Stimulated activated CD4-positive, alpha-beta T cell treated with anti-CD3 and anti-CD28 coated beads, Interleukin-1b, Interleukin-23, amount 100 ng/mL, for 4 hours (primary cell): ENCODE measurements at regions not wholly inside any gene's neighbourhood (a gene's known extent, or its start where the extent isn't known, plus 50 kb on each side); places are given as distances from the start of the nearest gene placed in this dataset.

ENCODE experiments used
- DNase-seq, 2 donors: peaks; one replicate each; pipeline ENCODE4 v3.0.0-alpha.2; 2020; ENCODE audit warnings: low read depth in 2 of 2

DNA sequence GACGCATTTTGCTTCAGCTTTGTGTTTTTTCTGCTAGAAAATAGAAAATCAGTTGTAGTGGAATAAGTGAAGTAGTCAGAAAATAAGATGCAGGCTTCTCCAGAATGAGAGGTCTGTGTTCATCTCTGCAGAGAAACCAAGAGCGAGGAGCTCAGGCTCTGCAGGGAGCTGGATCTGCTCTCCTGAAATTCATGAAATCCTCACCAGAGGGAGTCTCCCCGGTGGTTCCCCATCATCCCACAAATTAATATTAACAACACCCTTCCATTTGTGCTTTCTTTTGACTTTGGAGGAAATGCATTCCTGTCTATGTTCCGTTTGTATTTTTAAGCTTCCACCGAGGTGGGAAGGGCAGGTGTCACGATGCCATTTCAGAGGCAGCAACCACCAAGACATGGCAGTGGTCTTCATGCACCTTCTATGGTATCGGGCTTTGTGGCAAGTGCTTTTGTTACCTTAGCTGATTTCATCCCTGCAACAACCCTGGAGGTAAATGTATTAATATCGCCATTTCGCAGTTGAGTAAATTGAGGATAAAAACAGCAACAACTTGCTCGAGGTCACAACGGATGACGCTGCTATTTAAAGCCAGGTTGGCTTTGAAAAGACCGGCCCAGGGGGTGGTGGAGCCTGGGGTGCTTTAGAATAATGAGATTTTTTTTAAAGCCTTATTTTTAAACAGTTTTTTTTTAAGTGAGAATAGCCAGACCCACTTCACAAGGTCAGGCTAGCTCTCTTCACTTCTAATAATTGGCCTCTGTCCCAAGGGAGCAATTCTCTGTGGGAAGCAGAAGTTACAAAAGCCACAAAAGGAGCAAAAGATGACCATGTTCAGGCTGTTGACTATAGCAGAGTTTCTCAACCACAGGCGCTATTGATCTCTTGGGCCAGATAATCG, 367.6 kb upstream of the ERCC4 start:
- no peak for DNase-seq

DNA sequence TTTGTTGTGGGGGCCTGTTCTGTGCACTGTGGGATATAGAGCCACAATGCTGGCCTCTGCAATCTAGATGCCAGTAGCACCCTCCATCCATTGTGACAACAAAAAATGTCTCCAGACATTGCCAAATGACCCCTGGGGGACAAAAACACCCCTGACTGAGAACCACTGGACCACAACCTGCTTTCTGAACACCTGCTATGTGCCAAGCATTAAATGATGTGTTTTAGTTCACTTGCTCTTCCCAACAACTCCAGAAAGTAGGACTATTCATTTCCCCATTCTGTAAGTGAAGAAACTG, 367.0 kb upstream of the ERCC4 start:
- no peak for DNase-seq

DNA sequence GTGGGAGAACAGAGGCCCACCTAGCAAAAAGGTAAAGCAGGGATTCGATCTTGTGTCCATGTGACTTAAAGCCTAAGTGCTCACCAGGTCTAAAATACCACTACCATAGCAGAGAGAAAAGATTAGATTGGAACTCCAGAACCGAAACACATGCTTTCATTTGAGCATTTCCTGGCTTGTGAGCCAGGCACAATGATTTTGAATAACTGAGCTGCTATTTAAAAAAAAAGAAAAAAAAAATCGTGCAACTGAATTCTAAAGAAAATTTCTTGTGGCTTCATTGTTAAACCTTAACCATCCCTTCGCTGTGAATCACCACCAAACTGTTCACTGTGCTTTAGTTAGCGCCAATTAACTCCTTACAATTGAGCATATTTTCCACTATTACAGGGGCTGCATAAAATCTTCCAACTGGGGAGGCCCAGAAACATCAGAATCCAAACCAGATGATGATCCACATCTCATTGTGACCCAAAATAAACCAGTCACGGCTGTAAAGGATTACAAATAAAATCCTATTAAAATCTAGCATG, 366.4 kb upstream of the ERCC4 start:
- no peak for DNase-seq

DNA sequence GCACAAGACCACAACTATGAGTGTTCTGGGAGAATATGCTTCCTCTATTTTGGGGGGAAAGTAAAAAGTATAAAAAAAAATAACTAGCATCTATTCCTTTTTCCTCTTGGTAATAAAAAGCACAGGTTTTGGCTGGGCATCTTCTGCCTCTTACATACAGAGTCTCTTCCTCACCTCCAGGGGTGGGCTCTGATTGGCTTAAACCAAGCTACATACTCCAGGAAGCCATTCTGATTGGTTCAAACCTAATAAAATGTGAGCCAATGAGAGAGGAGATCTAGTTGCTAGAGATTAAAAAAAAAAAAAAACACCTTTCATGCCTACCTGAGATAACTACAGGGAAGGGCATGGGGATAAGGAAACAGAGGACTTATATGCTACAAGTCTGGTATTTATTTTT, 365.9 kb upstream of the ERCC4 start:
- no peak for DNase-seq

DNA sequence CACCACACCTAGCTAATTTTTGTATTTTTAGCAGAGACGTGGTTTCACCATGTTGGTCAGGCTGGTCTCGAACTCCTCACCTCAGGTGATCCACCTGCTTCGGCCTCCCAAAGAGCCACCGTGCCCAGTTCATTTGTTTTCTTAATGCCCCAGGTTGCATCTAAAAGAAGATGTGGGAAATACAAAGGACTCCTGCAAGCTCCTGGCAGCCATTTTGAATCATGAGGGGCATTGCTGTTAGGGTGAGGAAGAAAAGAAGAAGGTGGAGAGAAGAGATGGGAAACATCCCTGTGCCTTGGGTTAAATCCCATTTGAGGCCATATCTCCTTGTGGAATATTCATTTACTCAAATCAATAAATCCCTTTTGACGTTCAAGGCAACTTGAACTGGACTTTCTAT, 365.3 kb upstream of the ERCC4 start:
- no peak for DNase-seq

DNA sequence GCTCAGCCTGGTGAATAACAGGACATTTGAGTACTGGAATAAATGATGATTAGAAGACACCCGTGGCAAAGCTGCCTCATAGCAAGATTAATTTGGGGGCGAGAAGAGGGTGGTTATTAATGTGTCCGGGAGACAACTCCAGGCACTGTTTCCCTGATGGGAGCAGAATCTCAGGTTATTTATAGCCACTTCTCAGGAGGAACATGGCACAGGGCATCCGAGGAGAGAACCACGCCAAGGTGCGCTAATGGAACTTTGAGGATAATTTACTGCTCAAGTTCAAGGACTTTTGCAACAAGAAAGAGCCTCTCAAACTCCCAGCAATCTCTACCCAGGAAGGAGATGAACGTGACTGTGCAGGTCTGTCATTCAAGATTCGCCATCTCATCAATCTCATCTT, 362.5 kb upstream of the ERCC4 start:
- no peak for DNase-seq

DNA sequence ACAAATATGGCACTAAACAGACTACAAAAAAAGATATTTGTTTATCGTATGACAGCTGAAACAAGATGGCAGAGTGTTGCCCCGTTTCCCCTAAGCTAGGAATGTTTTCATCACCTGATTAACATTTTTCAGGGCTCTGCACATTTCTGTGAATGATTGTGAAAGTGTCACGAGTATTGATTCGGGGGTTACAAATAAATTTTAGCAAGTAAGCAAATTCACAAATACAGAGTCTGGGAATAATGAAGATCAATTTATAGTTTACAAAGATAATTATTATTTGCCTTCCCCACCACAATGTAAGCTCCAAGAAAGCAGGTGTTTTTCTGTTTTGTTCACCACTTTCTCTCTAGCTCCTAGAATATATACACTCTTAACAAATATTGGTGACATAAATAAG, 361.2 kb upstream of the ERCC4 start:
- no peak for DNase-seq

DNA sequence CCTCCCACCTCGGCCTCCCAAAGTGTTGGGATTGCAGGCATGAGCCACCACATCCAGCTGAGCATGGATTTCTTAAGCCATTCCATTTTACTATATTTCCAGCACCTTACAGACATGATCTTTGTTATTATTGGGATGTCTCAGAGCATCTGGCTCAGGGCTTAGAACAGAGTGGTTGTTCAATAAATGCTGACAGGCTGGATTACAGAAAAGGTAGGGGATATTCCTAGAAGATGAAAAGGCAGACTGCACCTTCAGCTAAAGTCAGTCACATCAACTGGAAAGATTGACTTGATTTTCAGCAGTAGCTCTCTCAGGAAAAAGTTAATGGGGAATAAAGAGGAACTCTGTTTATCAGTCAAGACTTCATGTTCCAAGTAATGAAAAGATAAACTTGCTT, 360.3 kb upstream of the ERCC4 start:
- DNase-seq: no peak

DNA sequence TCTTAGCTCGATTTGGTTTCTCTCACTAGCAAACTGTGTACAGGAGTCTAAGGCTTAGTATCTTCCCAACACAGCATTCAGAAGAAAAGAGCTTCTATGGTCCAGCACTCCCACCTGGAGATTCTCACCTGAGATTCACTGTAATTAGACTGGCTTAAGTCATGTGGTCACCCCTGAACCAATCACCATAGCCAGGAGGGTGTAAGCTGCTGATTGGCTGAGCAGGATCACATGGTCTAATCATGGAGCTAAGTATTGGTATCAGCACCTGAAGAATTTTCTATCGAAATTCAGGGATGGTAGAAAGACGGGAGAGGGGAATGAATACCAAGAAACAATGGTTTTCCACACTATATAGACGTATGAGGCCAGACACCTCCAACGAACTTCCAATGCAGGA, 359.8 kb upstream of the ERCC4 start:
- DNase-seq: no peak

DNA sequence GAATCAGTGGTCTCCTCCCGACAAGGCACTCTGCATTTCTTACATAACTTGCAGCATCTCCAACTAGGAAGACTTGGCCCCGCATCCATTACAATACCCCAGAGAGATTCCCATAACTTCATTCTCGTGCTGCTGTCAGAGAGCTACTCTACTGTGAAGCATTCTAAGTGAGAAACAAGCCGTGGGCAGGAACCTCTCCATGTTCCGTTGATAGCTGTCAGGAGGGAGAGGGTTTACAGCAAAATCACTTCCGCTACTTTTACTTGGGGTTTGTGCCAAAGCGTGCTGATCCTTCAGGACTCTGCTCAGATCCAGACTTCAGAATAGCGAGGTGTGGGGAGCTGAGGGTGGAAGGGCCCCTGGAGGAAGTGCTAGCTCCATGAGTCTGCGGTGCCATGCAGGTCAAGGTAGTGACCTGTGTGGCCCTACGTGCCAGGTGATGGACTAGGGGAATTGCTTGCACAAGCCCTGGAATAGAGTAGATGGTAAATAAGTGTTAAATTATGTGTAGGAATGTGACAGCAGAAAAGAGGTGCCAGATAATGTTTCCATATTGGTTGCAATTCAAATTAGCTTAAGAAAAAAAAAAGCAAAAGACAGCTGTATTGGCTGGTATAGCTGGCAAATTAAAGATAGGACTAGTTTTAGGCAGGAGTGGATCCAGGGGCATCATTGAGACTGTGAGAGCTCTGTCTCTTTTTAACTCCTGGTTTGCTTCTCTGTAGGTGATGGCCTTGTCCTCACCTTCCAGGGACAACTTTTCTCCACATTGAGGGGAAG, 358.5 kb upstream of the ERCC4 start:
- no peak for DNase-seq

DNA sequence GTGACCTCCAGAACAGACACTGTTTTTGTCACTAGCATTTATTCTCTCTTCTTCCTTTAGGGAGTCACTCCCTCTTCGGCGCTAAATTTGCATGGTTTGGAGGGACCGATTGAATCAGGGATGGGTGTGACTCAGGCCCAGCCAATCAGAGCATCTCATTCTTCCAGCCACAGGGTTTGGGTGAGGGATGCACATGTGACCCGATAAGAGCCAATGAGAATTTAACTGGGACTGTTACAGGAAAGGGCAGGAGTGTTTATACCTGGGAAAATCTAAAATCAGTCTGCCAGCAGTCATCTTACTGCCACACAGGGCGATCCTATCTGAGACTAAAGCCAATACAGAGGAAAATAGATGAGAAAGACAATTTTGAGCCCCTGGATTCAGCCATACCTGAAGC, 351.2 kb upstream of the ERCC4 start:
- no peak for DNase-seq

DNA sequence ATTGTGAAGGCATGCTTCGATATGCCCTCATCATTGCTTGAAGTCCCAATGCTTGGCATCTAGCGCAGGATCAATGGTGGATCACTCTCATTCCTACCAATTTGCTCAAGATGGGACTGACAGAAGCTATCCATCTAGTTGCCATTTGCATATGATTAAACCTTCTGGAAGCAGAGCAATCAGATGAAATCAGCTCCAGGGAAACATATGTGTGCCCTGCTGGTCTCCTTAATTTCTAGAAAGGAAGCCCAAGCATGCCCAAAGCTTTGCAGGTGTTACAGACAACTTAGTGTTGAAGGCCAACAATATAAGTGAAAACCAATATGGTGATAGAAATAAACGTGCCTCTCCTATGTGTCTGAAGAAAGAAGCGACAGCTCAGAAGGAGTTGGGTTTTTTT, 350.0 kb upstream of the ERCC4 start:
- DNase-seq: no peak

DNA sequence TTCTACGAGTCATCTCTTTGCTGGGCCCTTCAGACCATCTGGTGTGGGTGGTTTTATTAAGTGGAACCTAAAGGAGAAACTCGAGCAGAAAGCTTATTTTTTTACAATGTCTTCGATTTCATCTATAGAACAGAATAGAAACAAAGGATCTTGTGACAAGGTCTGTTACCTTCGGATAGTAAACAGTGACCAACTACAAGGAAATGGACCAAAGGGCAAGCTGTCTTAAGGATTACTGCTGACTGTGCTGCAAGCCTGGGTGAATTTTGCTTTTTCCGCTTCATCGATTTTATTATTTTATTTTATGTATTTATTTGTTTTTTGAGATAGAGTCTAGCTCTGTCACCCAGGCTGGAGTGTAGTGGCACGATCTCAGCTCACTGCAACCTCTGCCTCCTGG, 348.9 kb upstream of the ERCC4 start:
- DNase-seq: no peak

DNA sequence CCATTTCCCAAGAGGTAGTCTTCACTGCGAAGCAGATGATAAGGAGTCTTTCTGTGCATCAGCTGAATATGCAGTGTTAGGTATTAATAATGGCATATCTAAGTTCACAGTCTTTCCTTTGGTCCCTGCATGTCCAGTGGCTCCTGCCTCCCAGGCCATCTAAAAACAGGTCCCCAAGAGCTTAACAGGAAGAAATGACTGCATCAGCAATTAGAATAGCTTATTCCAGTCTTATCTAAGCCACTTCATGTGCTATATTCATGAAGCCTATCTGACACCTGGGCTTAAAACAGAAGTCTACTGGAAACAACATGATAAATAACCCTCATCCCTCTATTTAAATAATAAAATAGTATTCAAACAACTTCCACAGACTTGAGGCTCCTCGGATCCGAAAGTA, 346.1 kb upstream of the ERCC4 start:
- DNase-seq: no peak

DNA sequence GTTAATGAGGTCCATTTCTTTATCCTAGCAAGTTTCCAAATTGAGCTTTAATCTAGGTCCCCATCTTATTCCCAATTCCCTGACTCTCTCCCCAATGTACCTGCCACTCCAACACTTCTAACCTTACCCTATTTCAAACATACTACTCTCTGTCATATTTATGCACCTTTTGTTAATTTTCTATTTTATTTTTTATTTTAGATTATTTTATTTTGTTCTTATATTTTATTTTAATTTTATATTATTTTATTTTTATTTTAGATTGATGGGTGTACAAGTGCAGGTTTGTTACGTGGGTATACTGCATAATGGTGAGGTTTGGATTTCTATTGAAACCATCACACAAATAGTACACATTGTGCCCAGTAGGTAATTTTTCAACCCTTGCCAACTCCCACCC, 333.9 kb upstream of the ERCC4 start:
- DNase-seq: no peak

DNA sequence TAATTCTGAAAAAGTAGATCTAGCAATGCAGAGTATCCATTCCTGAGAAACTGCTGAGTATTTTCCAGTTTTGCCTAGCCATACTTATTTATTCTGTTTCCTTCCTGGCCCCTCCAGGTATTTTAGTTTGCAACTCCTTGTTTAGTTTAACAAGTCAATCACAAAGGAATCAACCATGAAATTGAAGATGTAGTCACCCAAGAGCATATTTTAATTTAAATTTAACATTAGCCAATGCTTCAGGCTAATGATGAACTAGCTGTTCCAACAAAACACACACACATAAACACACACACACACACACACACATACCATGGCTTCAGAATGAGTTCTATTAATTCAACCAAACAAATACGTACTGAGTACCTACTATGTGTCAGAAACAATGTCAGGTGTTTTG, 332.8 kb upstream of the ERCC4 start:
- DNase-seq: no peak

DNA sequence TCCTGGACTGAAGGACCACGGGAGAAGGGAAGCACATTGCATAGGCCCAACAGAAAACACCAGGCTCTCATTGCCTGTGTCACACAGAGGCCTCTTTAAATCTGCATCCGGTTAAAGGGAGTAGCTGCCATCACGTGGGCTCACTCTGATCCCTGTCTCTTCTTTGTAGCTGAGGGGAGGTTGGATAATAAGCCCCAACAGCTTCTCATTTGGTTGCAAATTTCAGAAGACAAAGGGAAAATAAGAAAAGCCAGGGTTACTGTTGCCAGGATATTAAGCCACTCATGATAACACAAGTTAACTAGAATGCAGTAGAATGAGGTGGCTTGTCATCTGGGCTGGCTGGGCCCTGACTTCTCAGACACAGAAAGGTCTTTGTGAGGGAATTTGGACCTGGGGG, 325.1 kb upstream of the ERCC4 start:
- no peak for DNase-seq

DNA sequence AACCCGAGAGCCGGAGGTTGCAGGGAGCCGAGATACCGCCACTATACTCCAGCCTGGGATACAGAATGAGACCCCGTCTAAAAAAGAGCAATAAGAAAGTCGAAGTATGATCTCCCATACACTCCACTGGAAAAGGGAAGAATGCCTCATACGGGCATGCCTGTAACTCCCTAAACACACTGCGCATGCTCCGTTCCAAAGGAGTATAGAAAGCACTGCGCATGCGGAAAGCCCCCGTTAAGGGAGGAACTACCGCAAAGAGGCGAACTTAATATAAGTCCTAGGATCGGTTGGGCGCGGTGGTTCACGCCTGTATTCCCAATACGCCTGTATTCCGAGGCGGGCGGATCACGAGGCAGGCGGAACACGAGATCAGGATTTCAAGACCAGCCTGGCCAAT, 313.1 kb upstream of the ERCC4 start:
- DNase-seq: no peak

DNA sequence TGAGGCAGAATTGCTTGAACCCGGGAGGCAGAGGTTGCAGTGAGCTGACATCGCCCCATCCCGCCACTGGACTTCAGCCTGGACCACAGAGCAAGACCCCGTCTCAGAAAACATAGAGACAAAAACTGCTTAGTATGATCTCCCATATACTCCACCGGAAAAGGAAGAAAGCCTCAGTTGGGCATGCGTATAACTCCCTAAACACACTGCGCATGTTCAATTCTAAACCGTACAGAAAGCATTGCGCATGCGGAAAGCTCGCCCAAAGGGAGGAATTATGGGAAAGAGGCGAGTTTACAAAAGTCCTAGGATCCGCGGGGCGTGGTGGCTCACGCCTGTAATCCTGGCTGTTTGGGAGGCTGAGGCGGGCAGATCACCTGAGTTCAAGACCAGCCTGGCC, 312.7 kb upstream of the ERCC4 start:
- DNase-seq: no peak

DNA sequence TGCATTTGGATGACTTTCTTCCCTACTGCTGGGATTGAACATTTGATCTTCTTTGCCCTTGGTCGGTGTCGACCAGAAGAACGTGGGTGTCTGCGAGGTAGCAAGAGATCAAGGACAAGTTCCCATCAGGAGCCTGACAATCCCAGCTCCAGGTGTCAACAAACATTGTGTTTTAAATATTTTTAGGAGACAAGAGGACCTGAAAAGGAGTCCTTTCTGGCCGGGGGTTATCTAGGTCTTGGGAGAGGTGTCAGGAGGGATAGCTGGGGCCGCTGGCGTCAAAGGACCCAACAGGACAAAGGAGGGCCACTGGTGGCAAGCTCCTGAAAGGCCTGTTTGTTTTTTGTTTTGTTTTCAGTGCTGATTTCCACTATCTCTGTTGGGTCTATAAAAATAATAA, 308.4 kb upstream of the ERCC4 start:
- DNase-seq: no peak

DNA sequence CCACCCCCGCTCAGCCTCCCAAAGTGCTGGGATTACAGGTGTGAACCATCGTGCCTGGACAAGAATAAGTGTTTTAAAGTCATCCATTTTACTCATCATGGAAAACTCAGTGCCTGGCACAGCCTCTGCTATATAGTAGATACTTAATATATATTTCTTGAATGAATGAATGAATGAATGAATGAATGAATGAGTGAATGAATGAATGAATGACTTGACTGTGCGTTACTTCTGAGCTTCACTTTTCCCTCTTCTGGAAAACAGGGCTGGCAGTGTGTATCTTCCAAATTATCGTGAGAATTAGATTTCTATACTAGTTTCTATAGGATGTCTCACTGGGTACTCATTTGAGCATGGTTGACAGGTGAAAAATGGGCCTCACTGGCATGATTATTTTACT, 307.3 kb upstream of the ERCC4 start:
- DNase-seq: no peak

DNA sequence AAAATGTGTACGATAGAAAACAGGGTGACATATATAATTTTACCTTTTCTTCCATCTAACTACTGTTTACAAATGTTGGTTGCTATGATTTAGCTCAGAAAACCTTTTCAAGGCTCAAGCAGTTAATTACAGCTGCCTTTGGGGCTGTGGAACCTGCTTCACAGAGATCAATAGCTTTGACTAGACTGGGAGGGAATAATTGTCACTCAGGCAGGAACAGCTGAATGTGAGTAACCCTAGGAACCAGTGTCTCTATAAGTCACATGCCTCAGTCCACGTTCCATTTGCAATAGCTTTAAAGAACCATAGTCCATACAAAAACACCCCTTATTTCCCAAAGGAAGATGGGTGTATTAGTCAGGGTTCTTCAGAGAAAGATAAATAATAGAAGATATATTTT, 306.8 kb upstream of the ERCC4 start:
- DNase-seq: no peak

DNA sequence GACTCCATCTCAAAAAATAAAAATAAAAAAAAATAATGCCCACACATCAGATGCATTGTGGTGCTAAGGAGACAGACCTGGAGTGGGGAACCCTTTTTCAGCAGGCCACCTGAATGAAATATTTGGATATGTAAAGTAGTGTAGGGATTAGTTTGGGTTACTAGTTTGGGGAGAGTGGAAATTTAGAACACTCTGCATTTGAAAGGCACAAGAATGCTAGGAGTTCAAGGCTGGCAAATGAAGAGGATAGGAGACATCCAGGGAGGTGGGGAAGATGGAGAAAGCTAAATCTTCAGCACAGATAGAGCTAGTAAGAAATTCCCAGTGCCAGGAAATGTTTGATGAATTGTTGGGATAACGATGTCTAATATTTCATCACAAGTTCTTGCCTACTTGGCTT, 298.3 kb upstream of the ERCC4 start:
- DNase-seq: no peak
